Pulmonary artery endothelial cell (primary cell): ENCODE measurements at regions not wholly inside any gene's neighbourhood (a gene's known extent, or its start where the extent isn't known, plus 50 kb on each side); places are given as distances from the start of the nearest gene placed in this dataset.

Experiments
- DNase-seq: peaks from one replicate; pipeline ENCODE4 v3.0.0-alpha.2; 2011; ENCODE audit warnings: low read depth, low spot score

- no peak for DNase-seq
These were observed 57.3 kb upstream of the SMIM30 start for GRCh38 chr7:113175525-113176104.

DNA sequence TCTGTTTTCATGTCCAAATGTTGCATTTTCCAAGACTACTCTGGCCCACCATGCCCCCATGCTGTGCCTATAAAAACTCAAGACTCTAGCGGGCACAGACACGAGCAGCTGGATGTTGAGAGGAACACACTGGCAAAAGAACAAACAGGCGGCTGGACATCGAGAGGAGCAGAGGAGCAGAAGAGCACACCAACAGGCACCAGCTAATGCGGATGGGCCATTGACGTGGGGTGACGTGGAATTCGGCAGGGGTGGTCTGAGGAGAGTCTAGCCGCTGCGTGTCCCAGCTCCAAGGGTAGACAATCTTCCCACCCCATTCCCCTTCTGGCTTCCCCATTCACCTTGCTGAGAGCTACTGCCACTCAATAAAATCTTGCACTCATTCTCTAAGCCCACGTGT lies 54.4 kb upstream of the SMIM30 start:
- DNase-seq = no peak

GRCh38 chr7:113170591-113170990 lies 52.2 kb upstream of the SMIM30 start:
- no peak for DNase-seq
